ENCODE measurements at regions not wholly inside any gene's neighbourhood (a gene's known extent, or its start where the extent isn't known, plus 50 kb on each side); places are given as distances from the start of the nearest gene placed in this dataset.

- TF ChIP-seq ZNF687 (IDR thresholded peaks at IDR 0.05) (no peak), SIX5 (IDR thresholded peaks at IDR 0.05; ENCODE audit: low read depth, low read length, severe bottlenecking) (no peak), KDM1A (IDR thresholded peaks at IDR 0.05; ENCODE audit: borderline replicate concordance) (no peak), EP300 (IDR thresholded peaks at IDR 0.05; ENCODE audit: borderline replicate concordance in 1 of 2, control insufficient read depth in 1 of 2, low read depth in 2 of 2, low read length in 2 of 2) (no peak), SMAD1 (IDR thresholded peaks at IDR 0.05; ENCODE audit: low read depth, partially characterized antibody) (no peak)
Measured at GRCh38 chr2:223472771-223473170, 129.4 kb downstream of the SCG2 start (continued).

DNA sequence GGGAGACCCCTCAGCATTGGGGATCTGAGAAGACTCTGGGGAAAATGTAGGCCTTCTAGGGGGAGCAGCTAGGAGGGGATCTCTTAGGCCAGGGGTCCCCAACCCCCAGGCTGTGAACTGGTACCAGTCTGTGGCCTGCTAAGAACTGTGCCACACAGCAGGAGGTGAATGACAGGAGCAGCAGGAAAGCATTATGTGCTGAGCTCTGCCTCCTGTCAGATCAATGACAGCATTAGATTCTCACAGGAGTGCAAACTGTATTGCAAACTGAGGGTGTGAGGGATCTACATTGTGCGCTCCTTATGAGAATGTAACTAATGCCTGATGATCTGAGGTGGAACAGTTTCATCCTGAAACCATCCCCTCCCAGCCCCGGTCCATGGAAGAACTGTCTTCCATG lies 127.3 kb downstream of the SCG2 start:
- no peak overlapping the region for H3K9ac ChIP-seq (ENCODE audit: control insufficient read depth, insufficient read depth, low read length)
- intact Hi-C loops (cut with micrococcal nuclease; ENCODE audit: unreplicated experiment): loop anchor here (5.0 kb wide), 1 partner anchor 92 kb away; no protein-coding TSS in a partner anchor
- H3K27me3 ChIP-seq (replicated peaks in 1 of 2; ENCODE audit: control insufficient read depth in 2 of 2, insufficient read depth in 2 of 2, low read length in 1 of 2): no peaks in the 10 kb centered on the region
- ChIA-PET POLR2A (no interaction called here), CTCF (interaction anchor here (0.7 to 1.5 kb wide), 2 partner anchors 16 to 36 kb away, joined by 3 to 5 read pairs; no protein-coding TSS in a partner anchor), SMC1A (ENCODE audit: uncharacterized antibody, unreplicated experiment) (no interaction called here), RAD21 (ENCODE audit: unreplicated experiment) (no interaction called here)
- no peaks in the 10 kb centered on the region for H3K79me2 ChIP-seq (ENCODE audit: control insufficient read depth, insufficient read depth, low read length)
- no peaks in the 10 kb centered on the region for H3K4me1 ChIP-seq (ENCODE audit: control insufficient read depth, insufficient read depth, low read length)
- WGBS (ENCODE audit: insufficient coverage, insufficient replicate concordance, low lambda C conversion rate, missing lambda C conversion rate): 16% methylated on average over 2 of the region's 2 CpGs
- BruUV-seq (replicated peaks): no TSS peak
- ATAC-seq: no peak
- H3K4me3 ChIP-seq: no peak overlapping the region
- H3K36me3 ChIP-seq (ENCODE audit: control insufficient read depth in 2 of 2, insufficient read depth in 2 of 2, low read length in 1 of 2): no peaks in the 10 kb centered on the region
- no peak overlapping the region for H3K4me2 ChIP-seq (ENCODE audit: control insufficient read depth, insufficient read depth)
- no peak for FAIRE-seq
- in situ Hi-C loops (cut with MboI): no loop called here
- no peak overlapping the region for H2AFZ ChIP-seq (ENCODE audit: control insufficient read depth, low read depth, low read length)
- no peak overlapping the region for H3K27ac ChIP-seq (ENCODE audit: control insufficient read depth, insufficient read depth)
- no peak for TF ChIP-seq MEF2A (IDR thresholded peaks at IDR 0.05; ENCODE audit: insufficient read depth, low read depth, low read length)
- no peaks in the 10 kb centered on the region for H3K9me3 ChIP-seq (replicated peaks; ENCODE audit: control insufficient read depth, insufficient read depth, low read length)
- no peaks in the 10 kb centered on the region for H4K20me1 ChIP-seq (ENCODE audit: control insufficient read depth, insufficient read depth)
- no peak for DNase-seq (ENCODE audit: low read depth, low spot score)

All from GM12878 (cell line).